ENCODE measurements at regions not wholly inside any gene's neighbourhood (a gene's known extent, or its start where the extent isn't known, plus 50 kb on each side); places are given as distances from the start of the nearest gene placed in this dataset.

- DNase-seq: no peak
Measured at GRCh38 chr1:163761898-163762297, 440.1 kb downstream of the NUF2 start.

- no peak for DNase-seq
Measured at GRCh38 chr1:163766257-163766918, 444.6 kb downstream of the NUF2 start.

- no peak for DNase-seq
Measured at GRCh38 chr1:163768576-163768975, 446.8 kb downstream of the NUF2 start.

GRCh38 chr1:163770265-163770664, 448.5 kb downstream of the NUF2 start:
- no peak for DNase-seq

- no peak for DNase-seq
Measured at GRCh38 chr1:163771637-163772036, 449.9 kb downstream of the NUF2 start.

- DNase-seq: no peak
Measured at GRCh38 chr1:163772246-163772645, 450.5 kb downstream of the NUF2 start.

- DNase-seq: no peak
Measured at GRCh38 chr1:163773396-163773795, 451.6 kb downstream of the NUF2 start.

GRCh38 chr1:163774401-163774945, 452.7 kb downstream of the NUF2 start:
- no peak for DNase-seq

- DNase-seq: no peak
Measured at GRCh38 chr1:163774978-163775620, 453.3 kb downstream of the NUF2 start.

GRCh38 chr1:163777205-163777604, 455.5 kb downstream of the NUF2 start:
- no peak for DNase-seq

GRCh38 chr1:163781146-163781545, 459.4 kb downstream of the NUF2 start:
- DNase-seq: no peak

GRCh38 chr1:163785868-163786405, 464.2 kb downstream of the NUF2 start:
- DNase-seq: no peak

- no peak for DNase-seq
Measured at GRCh38 chr1:163789911-163790310, 468.2 kb downstream of the NUF2 start.

GRCh38 chr1:163794551-163794950, 472.8 kb downstream of the NUF2 start:
- DNase-seq: no peak

GRCh38 chr1:163796394-163796821, 474.7 kb downstream of the NUF2 start:
- DNase-seq: no peak

GRCh38 chr1:163797816-163798215, 476.1 kb downstream of the NUF2 start:
- no peak for DNase-seq

- DNase-seq: no peak
Measured at GRCh38 chr1:163799190-163799805, 477.5 kb downstream of the NUF2 start.

GRCh38 chr1:163807331-163808049, 485.7 kb downstream of the NUF2 start:
- no peak for DNase-seq

GRCh38 chr1:163813251-163813650, 491.5 kb downstream of the NUF2 start:
- no peak for DNase-seq

- DNase-seq: no peak
Measured at GRCh38 chr1:163820226-163820625, 498.5 kb downstream of the NUF2 start.

GRCh38 chr1:163820766-163821165, 499.0 kb downstream of the NUF2 start:
- DNase-seq: no peak

- no peak for DNase-seq
Measured at GRCh38 chr1:163821679-163822078, 499.9 kb downstream of the NUF2 start.

GRCh38 chr1:163823017-163823416, 501.3 kb downstream of the NUF2 start:
- DNase-seq: no peak

All from hematopoietic multipotent progenitor cell treated with erythropoietin and hydrocortisone succinate and interleukin-3 and kit ligand, for 8 days (in vitro differentiated cells).